ENCODE measurements at regions not wholly inside any gene's neighbourhood (a gene's known extent, or its start where the extent isn't known, plus 50 kb on each side); places are given as distances from the start of the nearest gene placed in this dataset.

GRCh38 chr16:73122604-73123391 lies 74.9 kb upstream of the ZFHX3 start:
- TF ChIP-seq, protein P1, sequence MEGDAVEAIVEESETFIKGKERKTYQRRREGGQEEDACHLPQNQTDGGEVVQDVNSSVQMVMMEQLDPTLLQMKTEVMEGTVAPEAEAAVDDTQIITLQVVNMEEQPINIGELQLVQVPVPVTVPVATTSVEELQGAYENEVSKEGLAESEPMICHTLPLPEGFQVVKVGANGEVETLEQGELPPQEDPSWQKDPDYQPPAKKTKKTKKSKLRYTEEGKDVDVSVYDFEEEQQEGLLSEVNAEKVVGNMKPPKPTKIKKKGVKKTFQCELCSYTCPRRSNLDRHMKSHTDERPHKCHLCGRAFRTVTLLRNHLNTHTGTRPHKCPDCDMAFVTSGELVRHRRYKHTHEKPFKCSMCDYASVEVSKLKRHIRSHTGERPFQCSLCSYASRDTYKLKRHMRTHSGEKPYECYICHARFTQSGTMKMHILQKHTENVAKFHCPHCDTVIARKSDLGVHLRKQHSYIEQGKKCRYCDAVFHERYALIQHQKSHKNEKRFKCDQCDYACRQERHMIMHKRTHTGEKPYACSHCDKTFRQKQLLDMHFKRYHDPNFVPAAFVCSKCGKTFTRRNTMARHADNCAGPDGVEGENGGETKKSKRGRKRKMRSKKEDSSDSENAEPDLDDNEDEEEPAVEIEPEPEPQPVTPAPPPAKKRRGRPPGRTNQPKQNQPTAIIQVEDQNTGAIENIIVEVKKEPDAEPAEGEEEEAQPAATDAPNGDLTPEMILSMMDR (IDR thresholded peaks at IDR 0.05; ENCODE audit: low read depth, low read length, poor library complexity, severe bottlenecking), result no peak
- TF ChIP-seq EZH2phosphoT487 (IDR thresholded peaks at IDR 0.05; ENCODE audit: borderline replicate concordance, low read length), result no peak

Data from DOHH2 (cell line).